Transverse colon (tissue), 4 donors: ENCODE measurements at regions not wholly inside any gene's neighbourhood (a gene's known extent, or its start where the extent isn't known, plus 50 kb on each side); places are given as distances from the start of the nearest gene placed in this dataset.

Source experiments
- EP300 ChIP-seq: sonication (generic); formaldehyde crosslinking; IDR thresholded peaks from one replicate; pipeline ENCODE4 v1.6.1; 2017; ENCODE audit warnings: antibody characterized with exemption, low read depth
- POLR2A ChIP-seq: fragments of 450-650 bp; IDR thresholded peaks from one replicate; pipeline ENCODE4 v1.6.1; 2016; ENCODE audit warnings: antibody characterized with exemption, mild to moderate bottlenecking, moderate library complexity
- POLR2AphosphoS5 ChIP-seq, 3 donors: sonication (generic); formaldehyde crosslinking; IDR thresholded peaks; one replicate each; pipeline ENCODE4 v1.6.1; 2016; ENCODE audit warnings: antibody characterized with exemption in 3 of 3
- TF ChIP-seq, protein P1 (sequence below), 5 experiments: fragments of 200-600 bp in 3 of 5; fragments of 450-650 bp in 2 of 5; sonication (generic) in 3 of 5; IDR thresholded peaks; 1 replicate in 2 of 5; 2 replicates in 3 of 5; pipeline ENCODE4 v1.5.1; 2016 to 2017; ENCODE audit warnings: antibody characterized with exemption in 5 of 5, inconsistent platforms in 3 of 5, mild to moderate bottlenecking in 2 of 5, moderate library complexity in 1 of 5

DNA sequence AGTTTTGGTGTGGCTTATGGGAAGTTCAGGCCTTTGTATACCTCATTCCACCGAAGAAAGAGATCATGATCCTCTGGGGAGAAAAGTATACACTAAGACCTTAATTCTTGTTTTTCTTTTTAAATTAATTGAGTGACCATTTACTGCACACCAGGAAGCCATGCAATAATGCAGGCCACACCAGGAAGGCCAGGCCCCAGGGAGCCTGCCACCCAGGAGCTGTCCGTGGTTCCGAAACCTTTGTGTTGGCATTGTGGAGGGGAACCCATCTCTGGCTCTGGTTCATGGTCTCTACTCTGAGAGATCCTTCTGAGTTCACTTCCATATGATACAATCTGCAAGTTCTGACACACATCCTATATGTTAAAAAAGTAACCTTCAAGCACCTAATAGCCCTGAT is 291.8 kb downstream of the MIAT start:
- TF ChIP-seq POLR2A (no peak), EP300 (no peak), POLR2AphosphoS5 (IDR thresholded peaks at IDR 0.05) (no peak)
- TF ChIP-seq, protein P1, sequence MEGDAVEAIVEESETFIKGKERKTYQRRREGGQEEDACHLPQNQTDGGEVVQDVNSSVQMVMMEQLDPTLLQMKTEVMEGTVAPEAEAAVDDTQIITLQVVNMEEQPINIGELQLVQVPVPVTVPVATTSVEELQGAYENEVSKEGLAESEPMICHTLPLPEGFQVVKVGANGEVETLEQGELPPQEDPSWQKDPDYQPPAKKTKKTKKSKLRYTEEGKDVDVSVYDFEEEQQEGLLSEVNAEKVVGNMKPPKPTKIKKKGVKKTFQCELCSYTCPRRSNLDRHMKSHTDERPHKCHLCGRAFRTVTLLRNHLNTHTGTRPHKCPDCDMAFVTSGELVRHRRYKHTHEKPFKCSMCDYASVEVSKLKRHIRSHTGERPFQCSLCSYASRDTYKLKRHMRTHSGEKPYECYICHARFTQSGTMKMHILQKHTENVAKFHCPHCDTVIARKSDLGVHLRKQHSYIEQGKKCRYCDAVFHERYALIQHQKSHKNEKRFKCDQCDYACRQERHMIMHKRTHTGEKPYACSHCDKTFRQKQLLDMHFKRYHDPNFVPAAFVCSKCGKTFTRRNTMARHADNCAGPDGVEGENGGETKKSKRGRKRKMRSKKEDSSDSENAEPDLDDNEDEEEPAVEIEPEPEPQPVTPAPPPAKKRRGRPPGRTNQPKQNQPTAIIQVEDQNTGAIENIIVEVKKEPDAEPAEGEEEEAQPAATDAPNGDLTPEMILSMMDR (IDR thresholded peaks at IDR 0.05): no peak
